Uterus (tissue), 2 donors: ENCODE measurements at regions not wholly inside any gene's neighbourhood (a gene's known extent, or its start where the extent isn't known, plus 50 kb on each side); places are given as distances from the start of the nearest gene placed in this dataset.

ENCODE experiments used
- POLR2A ChIP-seq, 2 donors: fragments of 450-650 bp; IDR thresholded peaks; one replicate each; pipeline ENCODE4 v1.6.1; 2016; ENCODE audit warnings: antibody characterized with exemption in 2 of 2, mild to moderate bottlenecking in 1 of 2, moderate library complexity in 1 of 2
- TF ChIP-seq, protein P1 (sequence below), 4 experiments: fragments of 200-600 bp in 2 of 4; fragments of 450-650 bp in 2 of 4; sonication (generic) in 2 of 4; IDR thresholded peaks; one replicate each; pipeline ENCODE4 v1.5.1; 2016 to 2019; ENCODE audit warnings: antibody characterized with exemption in 4 of 4, mild to moderate bottlenecking in 2 of 4, moderate library complexity in 1 of 4

DNA sequence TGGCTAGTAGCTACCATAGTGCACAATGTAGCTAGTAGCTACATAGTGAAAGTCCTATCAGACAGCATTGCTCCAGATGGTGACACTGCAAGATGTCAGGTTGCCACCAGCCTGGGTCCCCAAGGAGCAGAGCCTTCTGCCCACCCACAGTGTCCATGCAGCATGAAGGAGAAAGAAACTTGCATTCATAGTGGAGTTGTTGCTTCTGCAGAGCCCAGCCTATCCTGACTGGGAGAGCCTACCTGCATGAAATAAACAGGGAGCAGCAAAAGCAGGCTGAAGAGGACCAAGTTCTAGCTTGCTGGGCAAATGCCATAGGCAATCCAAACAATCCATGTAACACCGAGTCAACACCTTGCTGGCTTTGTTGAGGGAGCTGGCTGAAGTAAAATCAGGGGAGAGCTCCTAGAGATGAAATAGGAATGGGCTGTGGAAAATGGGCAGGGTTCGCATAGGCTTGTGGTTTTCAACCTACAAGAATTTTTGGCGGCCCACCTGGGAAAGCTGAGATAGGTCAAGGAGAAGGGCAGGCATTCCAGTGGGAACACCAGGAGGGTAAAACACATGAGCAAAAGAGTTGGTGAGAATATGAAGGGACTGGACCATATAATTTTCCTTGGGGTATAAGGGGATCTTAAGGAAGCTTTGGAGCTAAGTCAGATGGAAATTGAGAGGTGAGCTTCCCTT is 195.8 kb downstream of the CYP26B1 start:
- TF ChIP-seq, protein P1, sequence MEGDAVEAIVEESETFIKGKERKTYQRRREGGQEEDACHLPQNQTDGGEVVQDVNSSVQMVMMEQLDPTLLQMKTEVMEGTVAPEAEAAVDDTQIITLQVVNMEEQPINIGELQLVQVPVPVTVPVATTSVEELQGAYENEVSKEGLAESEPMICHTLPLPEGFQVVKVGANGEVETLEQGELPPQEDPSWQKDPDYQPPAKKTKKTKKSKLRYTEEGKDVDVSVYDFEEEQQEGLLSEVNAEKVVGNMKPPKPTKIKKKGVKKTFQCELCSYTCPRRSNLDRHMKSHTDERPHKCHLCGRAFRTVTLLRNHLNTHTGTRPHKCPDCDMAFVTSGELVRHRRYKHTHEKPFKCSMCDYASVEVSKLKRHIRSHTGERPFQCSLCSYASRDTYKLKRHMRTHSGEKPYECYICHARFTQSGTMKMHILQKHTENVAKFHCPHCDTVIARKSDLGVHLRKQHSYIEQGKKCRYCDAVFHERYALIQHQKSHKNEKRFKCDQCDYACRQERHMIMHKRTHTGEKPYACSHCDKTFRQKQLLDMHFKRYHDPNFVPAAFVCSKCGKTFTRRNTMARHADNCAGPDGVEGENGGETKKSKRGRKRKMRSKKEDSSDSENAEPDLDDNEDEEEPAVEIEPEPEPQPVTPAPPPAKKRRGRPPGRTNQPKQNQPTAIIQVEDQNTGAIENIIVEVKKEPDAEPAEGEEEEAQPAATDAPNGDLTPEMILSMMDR (IDR thresholded peaks at IDR 0.05): no peak
- TF ChIP-seq POLR2A (IDR thresholded peaks at IDR 0.05): no peak
